ENCODE measurements at regions not wholly inside any gene's neighbourhood (a gene's known extent, or its start where the extent isn't known, plus 50 kb on each side); places are given as distances from the start of the nearest gene placed in this dataset.

DNA sequence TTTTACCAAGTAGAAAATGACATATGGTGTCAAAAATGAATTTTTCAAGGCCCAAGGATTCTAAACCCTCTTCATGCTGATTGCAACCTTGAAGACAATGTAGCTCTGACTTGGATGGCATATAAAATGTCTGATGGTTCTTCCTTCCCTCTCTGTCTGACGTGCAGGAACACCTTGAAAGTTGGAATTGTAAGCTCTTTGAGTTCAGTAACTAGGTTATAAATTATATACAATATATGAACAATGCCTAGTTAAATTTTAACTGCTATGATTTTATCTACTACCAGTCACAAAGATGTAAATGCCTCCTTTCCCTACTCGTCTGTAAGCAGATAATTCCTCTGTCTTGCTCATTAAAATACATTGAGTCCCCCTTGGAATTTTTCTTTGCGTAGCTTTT, 89.5 kb upstream of the TMEM17 start:
- Histone ChIP-seq H3K27ac (ENCODE audit: low read depth in 1 of 2, low read length in 1 of 2) (no peak overlapping the region), H3K4me1 (ENCODE audit: control insufficient read depth in 5 of 5, insufficient read depth in 5 of 5, low read length in 5 of 5) (peaks cover 0 to 16% (median 1%) of the 10 kb centered on the region in 5 donors), H3K4me3 (no peak overlapping the region), H3K36me3 (ENCODE audit: control insufficient read depth in 4 of 4, insufficient read depth in 4 of 4, low read length in 4 of 4) (no peaks in the 10 kb centered on the region), H3K9ac (ENCODE audit: insufficient read depth in 1 of 2, low read length in 2 of 2) (no peak overlapping the region), H3K9me3 (ENCODE audit: control insufficient read depth in 4 of 4, insufficient read depth in 3 of 4, low read length in 3 of 4) (no peaks in the 10 kb centered on the region), H3K27me3 (ENCODE audit: control insufficient read depth in 3 of 3, insufficient read depth in 3 of 3, low read length in 2 of 3) (no peaks in the 10 kb centered on the region)
- no peak for DNase-seq
- no peak for ATAC-seq (ENCODE audit: insufficient read depth, low FRiP score)
- TF ChIP-seq CTCF (IDR thresholded peaks at IDR 0.05; ENCODE audit: control extremely low read depth, extremely low read depth), result no peak
- 92 to 98% methylated on average over 3 of the region's 3 CpGs for WGBS, 2 donors

DNA sequence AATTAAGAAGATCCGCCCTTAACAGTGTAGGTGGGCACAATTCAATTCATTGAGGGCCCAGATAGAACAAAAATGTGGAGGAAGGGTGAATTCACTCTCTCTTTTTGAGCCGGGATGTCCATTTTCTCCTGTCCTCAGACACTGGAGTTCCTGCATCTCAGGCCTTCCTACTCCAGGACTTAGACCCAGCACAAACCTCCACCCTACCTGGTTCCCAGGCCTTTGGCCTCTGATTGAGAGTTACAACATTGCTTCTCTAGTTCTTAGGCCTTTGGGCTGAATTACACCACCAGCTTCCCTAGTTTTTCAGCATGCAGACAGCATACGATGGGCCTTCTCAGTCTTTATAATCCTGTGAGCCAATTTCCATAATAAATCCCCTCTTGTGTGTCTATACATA, 87.8 kb upstream of the TMEM17 start:
- H3K4me3 ChIP-seq, result no peak overlapping the region
- no peak for ATAC-seq (ENCODE audit: insufficient read depth, low FRiP score)
- no peaks in the 10 kb centered on the region for H3K36me3 ChIP-seq (ENCODE audit: control insufficient read depth in 4 of 4, insufficient read depth in 4 of 4, low read length in 4 of 4)
- H3K9me3 ChIP-seq (ENCODE audit: control insufficient read depth in 4 of 4, insufficient read depth in 3 of 4, low read length in 3 of 4), result no peaks in the 10 kb centered on the region
- DNase-seq, result no peak
- H3K27ac ChIP-seq (ENCODE audit: low read depth in 1 of 2, low read length in 1 of 2), result no peak overlapping the region
- 90 to 95% methylated on average over 3 of the region's 3 CpGs for WGBS, 2 donors
- no peaks in the 10 kb centered on the region for H3K27me3 ChIP-seq (ENCODE audit: control insufficient read depth in 3 of 3, insufficient read depth in 3 of 3, low read length in 2 of 3)
- H3K4me1 ChIP-seq (ENCODE audit: control insufficient read depth in 5 of 5, insufficient read depth in 5 of 5, low read length in 5 of 5), result peaks cover 0 to 16% (median 3%) of the 10 kb centered on the region in 5 donors
- H3K9ac ChIP-seq (ENCODE audit: insufficient read depth in 1 of 2, low read length in 2 of 2), result no peak overlapping the region
- no peak for TF ChIP-seq CTCF (IDR thresholded peaks at IDR 0.05; ENCODE audit: control extremely low read depth, extremely low read depth)

GRCh38 chr2:62591491-62591890, 85.5 kb upstream of the TMEM17 start:
- 77 to 96% methylated on average over 1 of the region's 1 CpG for WGBS, 2 donors
- H3K27me3 ChIP-seq (ENCODE audit: control insufficient read depth in 3 of 3, insufficient read depth in 3 of 3, low read length in 2 of 3), result no peaks in the 10 kb centered on the region
- peaks cover 0 to 6% (median 1%) of the 10 kb centered on the region in 5 donors for H3K4me1 ChIP-seq (ENCODE audit: control insufficient read depth in 5 of 5, insufficient read depth in 5 of 5, low read length in 5 of 5)
- peaks cover 0 to 2% (median 0%) of the 10 kb centered on the region in 4 donors for H3K9me3 ChIP-seq (ENCODE audit: control insufficient read depth in 4 of 4, insufficient read depth in 3 of 4, low read length in 3 of 4)
- TF ChIP-seq CTCF (IDR thresholded peaks at IDR 0.05; ENCODE audit: control extremely low read depth, extremely low read depth), result no peak
- H3K27ac ChIP-seq (ENCODE audit: low read depth in 1 of 2, low read length in 1 of 2), result no peak overlapping the region
- H3K9ac ChIP-seq (ENCODE audit: insufficient read depth in 1 of 2, low read length in 2 of 2), result no peak overlapping the region
- ATAC-seq (ENCODE audit: insufficient read depth, low FRiP score), result no peak
- H3K36me3 ChIP-seq (ENCODE audit: control insufficient read depth in 4 of 4, insufficient read depth in 4 of 4, low read length in 4 of 4), result no peaks in the 10 kb centered on the region
- no peak for DNase-seq
- H3K4me3 ChIP-seq, result no peak overlapping the region

DNA sequence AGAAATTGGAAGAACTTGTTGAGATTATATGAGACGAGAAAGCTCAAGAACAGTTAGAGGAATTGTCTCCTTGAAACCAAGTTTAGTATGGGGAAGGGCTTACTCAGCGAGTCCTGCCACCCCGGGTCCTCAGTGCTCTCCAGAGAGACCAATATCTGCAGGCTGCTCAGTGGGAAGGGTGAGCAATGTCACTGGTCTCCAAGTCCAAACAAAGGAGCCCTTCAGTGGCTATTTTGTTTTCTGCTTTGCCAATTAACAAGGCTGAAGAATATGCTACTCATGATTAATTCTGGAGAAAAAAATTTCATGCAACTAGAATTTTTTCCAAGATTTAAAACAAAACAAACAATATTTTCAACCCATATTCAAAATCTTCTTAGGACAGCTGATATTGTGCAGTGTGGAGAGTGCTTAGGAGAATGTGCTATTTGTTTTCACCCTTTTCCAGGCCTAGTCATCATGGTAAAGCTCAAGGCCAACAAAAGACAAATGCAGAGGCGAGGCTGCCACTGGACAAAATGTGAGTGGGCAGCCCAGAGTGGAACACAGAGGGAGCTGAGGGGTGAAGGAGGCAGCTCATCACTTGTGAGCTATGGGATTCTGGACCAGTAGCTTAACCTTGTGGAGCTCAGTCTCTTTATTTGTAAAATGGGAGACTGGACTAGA, 83.8 kb upstream of the TMEM17 start:
- ATAC-seq (ENCODE audit: insufficient read depth, low FRiP score), result no peak
- WGBS, 2 donors, result 81 to 86% methylated on average over 4 of the region's 4 CpGs

More for the DNA sequence above, 83.8 kb upstream of the TMEM17 start:
- no peak for DNase-seq
- Histone ChIP-seq H3K36me3 (ENCODE audit: control insufficient read depth in 4 of 4, insufficient read depth in 4 of 4, low read length in 4 of 4) (no peaks in the 10 kb centered on the region), H3K9me3 (ENCODE audit: control insufficient read depth in 4 of 4, insufficient read depth in 3 of 4, low read length in 3 of 4) (peaks cover 0 to 5% (median 0%) of the 10 kb centered on the region in 4 donors), H3K27ac (ENCODE audit: low read depth in 1 of 2, low read length in 1 of 2) (no peak overlapping the region), H3K27me3 (ENCODE audit: control insufficient read depth in 3 of 3, insufficient read depth in 3 of 3, low read length in 2 of 3) (no peaks in the 10 kb centered on the region), H3K9ac (ENCODE audit: insufficient read depth in 1 of 2, low read length in 2 of 2) (no peak overlapping the region), H3K4me1 (ENCODE audit: control insufficient read depth in 5 of 5, insufficient read depth in 5 of 5, low read length in 5 of 5) (peaks cover 0 to 1% (median 0%) of the 10 kb centered on the region in 5 donors), H3K4me3 (no peak overlapping the region)
- no peak for TF ChIP-seq CTCF (IDR thresholded peaks at IDR 0.05; ENCODE audit: control extremely low read depth, extremely low read depth)

Measured in lung (tissue), 11 donors.